ENCODE measurements at regions not wholly inside any gene's neighbourhood (a gene's known extent, or its start where the extent isn't known, plus 50 kb on each side); places are given as distances from the start of the nearest gene placed in this dataset.

GRCh38 chr22:22417495-22418162 is 90.9 kb downstream of the ZNF280B start:
- H3K4me3 ChIP-seq (ENCODE audit: low read depth, low read length) = no peak overlapping the region

- no peak overlapping the region for H3K4me3 ChIP-seq (ENCODE audit: low read depth, low read length)
These were observed 90.4 kb downstream of the ZNF280B start for GRCh38 chr22:22418163-22418549.

GRCh38 chr22:22418957-22419356 is 89.6 kb downstream of the ZNF280B start:
- no peak overlapping the region for H3K4me3 ChIP-seq (ENCODE audit: low read depth, low read length)

GRCh38 chr22:22420580-22420979 is 88.0 kb downstream of the ZNF280B start:
- H3K4me3 ChIP-seq (ENCODE audit: low read depth, low read length) = no peak overlapping the region

GRCh38 chr22:22421392-22421791 is 87.2 kb downstream of the ZNF280B start:
- H3K4me3 ChIP-seq (ENCODE audit: low read depth, low read length) = no peak overlapping the region

- H3K4me3 ChIP-seq (ENCODE audit: low read depth, low read length) = no peak overlapping the region
These were observed 85.9 kb downstream of the ZNF280B start for GRCh38 chr22:22422629-22423112.

- no peak overlapping the region for H3K4me3 ChIP-seq (ENCODE audit: low read depth, low read length)
These were observed 84.9 kb downstream of the ZNF280B start for GRCh38 chr22:22423681-22424080.

GRCh38 chr22:22424210-22424800 is 84.2 kb downstream of the ZNF280B start:
- no peak overlapping the region for H3K4me3 ChIP-seq (ENCODE audit: low read depth, low read length)

- H3K4me3 ChIP-seq (ENCODE audit: low read depth, low read length) = no peak overlapping the region
These were observed 83.6 kb downstream of the ZNF280B start for GRCh38 chr22:22424956-22425355.

- no peak overlapping the region for H3K4me3 ChIP-seq (ENCODE audit: low read depth, low read length)
These were observed 83.2 kb downstream of the ZNF280B start for GRCh38 chr22:22425356-22425755.

- no peak overlapping the region for H3K4me3 ChIP-seq (ENCODE audit: low read depth, low read length)
These were observed 82.5 kb downstream of the ZNF280B start for GRCh38 chr22:22425783-22426624.

- H3K4me3 ChIP-seq (ENCODE audit: low read depth, low read length) = no peak overlapping the region
These were observed 80.9 kb downstream of the ZNF280B start for GRCh38 chr22:22427542-22428065.

- H3K4me3 ChIP-seq (ENCODE audit: low read depth, low read length) = no peak overlapping the region
These were observed 80.1 kb downstream of the ZNF280B start for GRCh38 chr22:22428222-22429098.

GRCh38 chr22:22429369-22430108 is 79.0 kb downstream of the ZNF280B start:
- no peak overlapping the region for H3K4me3 ChIP-seq (ENCODE audit: low read depth, low read length)

- H3K4me3 ChIP-seq (ENCODE audit: low read depth, low read length) = no peak overlapping the region
These were observed 78.3 kb downstream of the ZNF280B start for GRCh38 chr22:22430111-22430820.

GRCh38 chr22:22431271-22432220 is 77.0 kb downstream of the ZNF280B start:
- no peak overlapping the region for H3K4me3 ChIP-seq (ENCODE audit: low read depth, low read length)

GRCh38 chr22:22432479-22432878 is 76.1 kb downstream of the ZNF280B start:
- no peak overlapping the region for H3K4me3 ChIP-seq (ENCODE audit: low read depth, low read length)

- H3K4me3 ChIP-seq (ENCODE audit: low read depth, low read length) = no peak overlapping the region
These were observed 75.6 kb downstream of the ZNF280B start for GRCh38 chr22:22432937-22433336.
